Inflammatory macrophage (primary cell): ENCODE measurements at regions not wholly inside any gene's neighbourhood (a gene's known extent, or its start where the extent isn't known, plus 50 kb on each side); places are given as distances from the start of the nearest gene placed in this dataset.

ENCODE experiments used
- DNase-seq, 2 donors: peaks; one replicate each; pipeline ENCODE4 v3.0.0-alpha.2; 2020 to 2022

DNA sequence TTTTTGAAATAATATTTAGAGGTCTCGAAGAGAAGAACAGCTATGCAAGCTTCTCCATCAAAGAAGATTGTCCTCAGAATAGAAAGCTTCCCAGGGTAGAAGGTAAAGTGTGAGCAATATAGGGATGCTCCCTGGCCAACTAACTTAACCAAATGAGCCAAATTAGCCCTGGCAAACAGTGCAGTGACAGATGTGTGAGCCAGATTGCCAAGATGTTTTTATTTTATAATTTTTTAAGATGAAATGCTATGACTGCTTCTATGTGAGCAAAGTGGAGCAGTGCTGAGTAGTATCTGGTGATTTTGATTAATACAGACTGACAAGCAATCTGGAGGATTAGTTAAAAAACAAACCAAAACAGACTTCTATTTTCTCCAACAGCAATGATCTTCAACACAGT lies 202.1 kb downstream of the NOVA1 start:
- no peak for DNase-seq

DNA sequence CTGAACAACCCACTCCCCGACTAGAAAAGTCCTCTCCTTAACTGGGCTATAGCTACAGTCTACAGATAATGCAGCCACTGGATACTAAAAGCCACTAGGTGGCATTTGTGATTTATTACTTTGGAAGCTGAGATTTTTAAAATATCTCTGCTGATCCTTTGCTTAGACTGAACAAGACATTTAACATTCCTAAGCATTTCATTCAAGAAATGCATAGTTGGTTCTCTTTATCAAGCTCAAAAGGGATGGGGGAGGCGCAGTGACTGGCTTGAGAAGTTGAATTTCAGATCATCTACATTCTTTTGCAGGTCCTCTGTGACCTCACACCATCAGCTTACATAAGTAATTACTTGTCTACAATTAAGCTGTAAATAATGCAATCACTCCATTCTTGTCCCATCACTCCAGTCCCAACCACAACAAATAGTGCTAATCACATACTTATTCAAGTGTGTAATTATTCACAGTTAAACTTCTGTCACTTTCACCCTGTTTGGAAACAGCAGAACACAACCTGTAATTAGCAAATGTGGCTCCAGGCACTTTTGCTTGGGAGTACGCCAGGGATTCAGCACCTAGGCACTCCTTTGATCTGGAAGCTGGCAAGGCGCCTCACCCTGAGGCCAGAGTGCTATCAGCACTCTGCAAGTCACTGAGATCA lies 203.6 kb downstream of the NOVA1 start:
- DNase-seq: no peak

DNA sequence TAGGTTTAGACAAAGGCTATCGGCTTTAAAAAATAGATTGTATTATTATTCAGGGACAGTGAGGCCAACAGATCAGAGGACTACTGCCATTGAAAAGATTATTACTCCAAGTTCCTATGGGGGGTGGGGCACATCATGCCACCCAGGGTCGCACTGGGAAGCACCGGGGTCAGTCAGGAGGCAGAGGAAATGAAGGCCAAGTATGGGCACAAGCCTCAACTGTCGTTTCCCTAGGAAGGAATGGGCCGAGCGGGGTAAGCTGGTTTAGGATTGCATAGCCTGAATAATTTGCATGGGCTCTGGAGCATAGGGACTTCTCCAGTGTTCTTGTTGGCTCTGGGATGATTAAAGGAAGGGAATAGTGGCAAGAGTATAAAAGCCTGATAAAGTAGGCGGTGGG lies 205.3 kb downstream of the NOVA1 start:
- no peak for DNase-seq

DNA sequence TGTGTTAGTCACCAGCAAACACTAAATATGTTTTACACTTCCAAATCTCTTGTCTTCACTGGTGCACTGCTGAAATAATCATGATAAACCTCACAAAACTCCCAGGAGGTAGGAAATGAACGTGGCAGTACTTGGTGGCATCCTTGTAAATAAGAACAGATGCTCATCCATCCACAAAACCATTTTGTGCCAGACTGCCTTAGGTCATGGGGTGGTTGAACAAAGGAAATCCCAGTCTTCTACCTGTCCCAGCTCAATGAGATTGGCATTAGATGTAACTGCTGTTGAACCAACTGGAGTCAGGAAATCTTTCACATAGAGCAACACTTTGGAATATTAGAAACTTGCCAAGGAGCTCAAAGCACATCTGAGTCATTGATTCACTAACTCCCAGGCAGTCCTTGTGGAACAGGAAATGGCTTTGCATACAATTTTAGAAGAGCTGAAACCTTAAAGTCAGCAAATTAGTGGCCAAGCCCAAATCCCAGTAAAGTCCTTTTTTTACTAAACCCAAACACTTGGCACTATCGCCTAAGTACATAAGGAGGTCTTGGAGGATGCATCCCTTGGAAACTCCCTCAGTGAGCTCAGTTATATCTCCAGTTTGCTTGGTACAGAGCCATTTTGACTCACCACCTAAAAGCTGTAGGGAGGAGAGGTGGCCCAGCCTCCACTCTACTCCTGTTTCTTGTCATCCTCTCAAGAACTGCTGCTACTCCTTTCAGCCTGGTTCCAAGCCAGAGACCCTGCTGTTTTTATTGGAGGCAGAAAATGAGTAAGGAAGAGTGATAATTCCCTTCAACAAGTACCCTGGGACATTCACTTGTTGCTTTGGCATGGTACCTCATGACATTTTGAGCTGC lies 208.0 kb downstream of the NOVA1 start:
- no peak for DNase-seq

DNA sequence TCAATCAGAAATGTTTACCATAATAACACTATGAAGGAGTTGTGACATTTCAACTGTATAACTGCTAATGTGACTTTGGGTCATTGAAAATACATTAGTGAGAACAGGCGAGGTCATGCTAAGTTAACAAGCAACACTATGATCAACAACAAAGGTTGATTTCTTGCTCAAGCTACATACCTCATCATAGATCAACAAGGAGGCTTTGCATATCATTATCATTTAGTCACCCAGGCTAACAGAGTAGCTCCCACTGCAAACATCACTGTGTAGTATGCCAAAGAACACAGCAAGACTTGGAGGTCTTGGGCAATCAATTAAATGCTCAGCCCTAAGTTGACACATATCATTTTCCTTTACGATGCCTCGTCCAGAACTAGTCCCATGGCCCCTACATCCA lies 212.5 kb downstream of the NOVA1 start:
- DNase-seq: no peak

DNA sequence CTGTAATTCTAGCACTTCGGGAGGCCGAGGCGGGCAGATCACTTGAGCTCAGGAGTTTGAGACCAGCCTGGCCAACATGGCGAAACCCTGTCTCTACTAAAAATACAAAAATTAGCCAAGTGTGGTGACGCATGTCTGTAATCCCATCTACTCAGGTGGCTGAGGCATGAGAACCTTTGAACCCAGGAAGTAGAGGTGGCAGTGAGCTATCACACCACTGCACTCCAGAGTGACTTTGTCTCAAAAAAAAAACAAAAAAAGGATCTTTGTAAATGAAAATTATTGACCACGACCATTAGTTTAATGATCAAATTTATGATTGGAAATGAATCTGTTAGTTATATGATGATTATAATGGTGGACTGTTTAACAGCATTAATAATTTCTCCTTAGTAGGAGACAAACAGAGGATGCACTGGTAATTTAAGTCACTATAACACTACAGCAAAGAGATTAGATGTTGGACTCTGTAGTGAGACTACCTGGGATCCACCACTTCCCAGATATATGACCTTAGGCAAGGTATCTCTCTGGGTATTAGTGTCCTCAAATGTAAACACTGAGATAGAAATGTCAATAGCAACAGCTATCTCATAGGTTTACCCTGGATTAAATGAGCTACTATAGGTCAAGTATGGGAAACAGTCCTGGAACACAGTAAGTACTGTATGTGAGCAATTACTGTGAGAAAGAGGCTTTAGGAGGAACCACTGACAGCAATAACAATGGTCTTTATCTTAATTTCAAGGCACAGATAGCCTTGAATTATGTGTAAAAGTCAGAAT lies 214.7 kb downstream of the NOVA1 start:
- no peak for DNase-seq

DNA sequence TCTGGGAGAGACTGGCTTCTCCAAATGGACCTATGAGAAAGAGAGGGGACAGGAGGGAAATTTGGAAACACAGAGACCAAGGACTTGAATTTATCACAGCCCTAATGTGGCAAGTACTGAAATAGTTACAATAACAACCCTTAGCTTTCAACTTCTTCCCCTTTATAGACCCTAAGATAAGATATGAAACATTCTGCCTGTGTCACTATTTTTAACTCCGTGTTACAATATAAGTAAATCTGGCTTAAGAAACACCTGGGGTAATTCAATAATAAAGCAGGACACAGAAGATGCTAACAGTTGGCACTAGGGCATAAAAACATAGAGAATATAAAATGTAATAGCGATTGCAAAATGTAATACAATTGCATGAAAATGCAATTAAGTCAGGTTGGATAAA lies 216.4 kb downstream of the NOVA1 start:
- DNase-seq: no peak

DNA sequence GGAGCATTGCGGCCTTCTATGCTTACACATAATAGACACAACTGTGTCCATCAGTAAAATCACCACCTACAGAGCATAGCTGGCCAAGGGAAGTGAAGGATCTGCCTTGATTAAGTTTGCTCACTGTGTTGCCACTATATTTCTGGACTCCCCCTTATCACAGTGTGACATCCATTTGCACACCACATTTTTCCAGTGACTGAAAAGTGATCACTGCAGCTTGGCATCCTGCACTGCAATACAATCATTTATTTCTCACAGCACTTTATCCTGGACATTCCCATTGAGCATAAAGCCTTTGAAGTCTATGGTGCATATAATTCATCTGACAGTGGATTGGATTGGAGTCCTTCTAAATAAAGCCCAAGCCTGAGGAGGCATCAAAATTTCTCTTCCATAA lies 217.2 kb downstream of the NOVA1 start:
- DNase-seq: no peak

DNA sequence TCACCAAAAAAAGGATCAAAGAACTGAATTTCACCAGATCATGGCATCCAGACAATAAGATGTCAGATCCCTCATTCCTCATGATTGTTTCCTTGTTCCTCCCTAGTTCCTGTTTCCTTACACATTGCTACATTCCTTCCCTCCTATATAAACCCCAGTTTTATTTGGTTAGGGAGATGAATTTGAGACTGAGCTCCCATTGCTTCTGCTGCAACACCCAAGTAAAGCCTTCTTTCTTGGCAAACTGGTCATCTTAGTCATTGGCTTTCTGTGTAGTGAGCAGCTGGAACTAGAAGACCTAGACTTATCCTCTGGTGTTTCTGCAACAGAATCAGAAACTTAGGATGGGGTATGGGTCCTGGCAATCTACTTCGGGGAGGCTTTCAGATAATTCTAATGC lies 217.9 kb downstream of the NOVA1 start:
- DNase-seq: no peak

DNA sequence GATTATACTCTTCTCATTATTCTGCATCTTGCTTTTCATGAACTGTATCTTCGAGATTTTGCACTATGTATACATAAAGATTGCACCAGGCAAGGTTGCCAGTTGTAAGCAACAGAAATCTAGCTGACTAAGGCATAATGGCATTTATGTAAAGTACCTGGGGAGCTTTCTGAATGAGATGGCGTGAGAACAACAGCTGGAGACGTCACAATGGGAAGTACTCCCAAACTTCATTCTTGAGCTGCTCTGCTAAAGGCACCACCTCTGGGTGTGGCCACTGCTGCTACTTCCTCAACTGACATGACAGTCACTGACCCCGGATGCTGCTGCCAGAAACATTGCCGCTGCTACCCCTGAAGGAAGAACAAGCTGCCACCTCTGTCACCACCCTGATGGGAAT lies 220.7 kb downstream of the NOVA1 start:
- no peak for DNase-seq

DNA sequence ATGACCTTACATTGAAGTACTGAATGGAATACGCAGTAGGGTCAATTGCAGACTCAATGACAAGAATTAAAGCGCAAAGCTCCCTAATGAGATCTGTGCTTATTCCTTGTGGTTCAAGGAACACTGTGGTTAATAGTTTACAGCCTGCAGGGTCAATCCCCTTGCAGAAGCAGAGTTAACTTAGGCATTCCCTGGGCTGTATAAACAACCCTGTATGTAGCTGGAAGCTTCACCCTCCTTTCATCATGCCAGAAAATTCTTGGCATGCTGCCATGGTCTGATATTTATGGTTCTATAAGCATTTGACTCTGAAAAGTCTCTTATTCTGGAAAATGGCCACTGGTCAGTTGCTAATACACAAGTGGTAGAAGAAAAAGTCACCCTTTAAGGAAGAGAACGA lies 227.7 kb downstream of the NOVA1 start:
- DNase-seq: no peak

DNA sequence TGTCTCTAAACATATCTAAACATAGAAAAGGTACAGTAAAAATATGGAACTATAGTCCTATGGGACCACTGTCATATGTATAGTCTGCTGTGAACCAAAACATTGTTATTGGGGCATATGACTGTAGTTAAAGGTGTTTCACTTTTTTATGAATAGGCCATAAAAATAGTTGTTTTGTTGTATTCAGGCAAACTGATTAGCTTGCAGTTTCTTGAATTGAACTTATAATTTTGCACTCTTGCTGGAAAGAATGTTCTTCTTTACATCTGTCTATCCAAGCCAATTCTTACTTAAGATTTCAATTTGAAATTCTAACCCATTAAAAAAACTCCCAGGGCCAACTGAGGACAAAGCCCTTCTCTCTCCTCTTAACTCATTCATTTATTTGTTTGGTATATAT lies 234.1 kb downstream of the NOVA1 start:
- no peak for DNase-seq

DNA sequence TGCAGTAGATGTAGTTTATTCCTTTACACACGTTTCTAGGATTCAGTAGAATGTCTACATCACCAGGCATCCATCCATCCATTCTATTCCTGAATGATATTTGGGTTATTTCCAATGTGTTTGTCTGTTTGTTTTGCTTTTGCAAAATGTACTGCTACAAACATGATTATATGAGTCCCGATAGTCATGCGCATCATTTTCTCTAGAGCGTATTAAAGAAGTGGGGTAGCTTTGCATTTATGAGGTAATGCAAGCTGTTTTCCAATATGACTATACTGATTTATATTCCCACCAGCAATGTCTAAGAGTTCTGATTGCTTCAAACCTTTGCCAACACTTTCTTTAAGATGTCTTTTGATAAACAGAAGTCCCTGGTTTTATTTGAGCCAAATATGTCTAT lies 253.2 kb downstream of the NOVA1 start:
- DNase-seq: no peak

DNA sequence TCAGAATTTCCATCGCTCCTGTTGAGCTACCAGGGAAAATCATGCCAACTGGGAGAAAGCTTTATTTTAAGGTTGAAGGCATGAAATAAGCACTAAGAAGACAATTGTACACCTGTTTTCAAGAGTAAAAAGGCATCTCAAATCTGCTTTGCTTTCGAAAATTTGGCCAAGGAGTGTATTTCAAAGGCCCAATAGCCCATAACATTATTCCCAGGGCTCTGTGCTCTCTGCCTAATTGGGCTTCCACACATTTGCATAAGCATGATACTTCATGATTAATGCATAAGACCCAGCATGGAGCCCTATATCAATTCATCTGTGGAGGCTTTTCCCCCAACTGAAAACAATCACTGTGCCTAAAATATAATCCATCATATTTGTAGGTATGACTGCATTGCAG lies 258.5 kb downstream of the NOVA1 start:
- no peak for DNase-seq

DNA sequence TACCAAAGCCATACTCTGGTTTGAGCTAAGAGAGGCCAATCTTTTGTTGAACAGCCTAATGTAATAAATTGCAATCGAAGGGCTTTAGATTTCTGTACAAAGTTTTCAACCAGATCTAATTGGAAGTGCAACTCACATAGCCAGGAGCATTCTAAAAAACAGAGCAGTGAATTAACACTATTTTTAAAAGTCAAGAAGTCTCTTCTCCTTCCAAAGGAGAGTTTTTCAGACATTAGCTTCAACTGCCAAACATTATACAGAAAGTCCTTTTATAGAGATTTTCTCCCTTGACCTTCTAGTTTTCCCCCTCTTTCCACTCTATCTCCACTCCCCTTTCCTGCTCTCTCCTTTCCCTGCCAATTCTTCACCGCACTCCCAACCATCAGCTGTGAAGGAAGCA lies 259.6 kb downstream of the NOVA1 start:
- no peak for DNase-seq

DNA sequence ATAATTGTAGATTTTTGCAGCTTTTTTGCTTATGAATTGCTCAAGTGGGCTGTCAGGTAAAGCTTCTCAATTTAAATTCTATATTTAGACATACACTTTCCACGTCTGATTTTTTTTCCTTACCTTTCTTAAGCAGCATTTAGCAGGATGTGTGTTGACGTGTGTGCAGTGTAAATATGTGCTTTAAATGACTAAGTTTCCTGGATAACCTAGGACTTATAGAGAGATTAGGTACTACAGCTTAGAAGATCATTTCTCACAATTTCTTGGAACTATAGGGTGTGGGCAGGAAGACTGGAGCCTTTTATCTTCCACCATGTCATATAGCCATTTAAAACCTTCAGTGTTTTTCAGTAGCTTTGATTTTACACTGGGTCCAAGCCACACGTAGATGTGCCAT lies 263.5 kb downstream of the NOVA1 start:
- no peak for DNase-seq

DNA sequence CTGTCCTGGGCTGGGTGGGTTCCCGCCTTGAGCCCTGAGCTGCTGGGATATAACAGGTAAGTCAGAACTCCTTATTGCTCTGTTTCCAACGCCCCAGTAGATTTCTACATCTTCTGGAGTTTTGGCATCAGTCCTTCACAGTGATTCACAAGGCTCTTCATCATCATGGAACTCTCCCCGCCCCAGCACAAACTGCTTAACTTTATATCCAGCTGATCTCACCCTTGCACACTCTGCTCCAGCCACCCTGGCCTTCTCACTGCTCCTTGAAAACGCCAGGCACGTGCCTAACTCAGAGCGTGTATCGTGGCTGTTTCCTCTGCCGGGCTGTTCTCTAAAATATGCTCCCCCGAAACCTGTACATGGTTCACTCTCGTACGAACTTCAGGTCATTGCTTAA lies 264.9 kb downstream of the NOVA1 start:
- no peak for DNase-seq

DNA sequence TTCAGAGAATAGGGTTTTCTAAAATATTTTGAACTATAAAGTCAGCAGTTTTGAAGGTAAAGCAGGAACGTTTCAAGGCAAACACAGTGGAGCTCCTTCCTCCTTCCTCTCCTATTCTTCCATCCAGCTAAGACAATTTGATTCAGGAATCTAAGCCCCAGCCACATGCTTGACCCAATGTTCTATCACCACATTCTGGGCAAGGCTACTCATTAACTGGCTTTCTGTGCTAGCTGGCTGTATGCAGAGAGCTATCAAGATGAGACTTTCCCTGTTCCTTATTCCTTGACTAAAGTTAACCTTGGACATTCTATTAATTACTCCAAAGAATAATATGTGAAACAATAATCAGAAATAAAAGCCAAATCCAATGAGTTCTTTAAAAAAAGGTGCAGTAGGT lies 266.9 kb downstream of the NOVA1 start:
- no peak for DNase-seq

DNA sequence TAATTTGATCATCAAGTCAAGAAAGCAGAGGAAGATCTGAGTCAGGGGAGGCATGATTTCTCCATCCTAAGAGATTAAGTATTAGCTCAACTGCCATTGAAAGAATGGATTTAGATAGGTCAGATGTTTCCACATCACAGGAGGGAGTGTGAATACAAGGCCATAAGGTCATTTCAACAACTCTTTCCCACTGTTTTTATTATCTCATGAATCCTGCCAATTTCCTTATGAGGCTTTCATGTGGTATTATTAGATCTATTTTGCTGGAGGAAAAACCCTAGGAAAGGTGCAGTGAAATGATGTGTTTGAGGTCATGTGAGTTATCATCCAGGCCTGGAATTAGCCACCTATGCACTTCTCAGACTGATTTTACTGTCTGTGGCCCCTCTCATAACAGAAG lies 269.0 kb downstream of the NOVA1 start:
- no peak for DNase-seq

DNA sequence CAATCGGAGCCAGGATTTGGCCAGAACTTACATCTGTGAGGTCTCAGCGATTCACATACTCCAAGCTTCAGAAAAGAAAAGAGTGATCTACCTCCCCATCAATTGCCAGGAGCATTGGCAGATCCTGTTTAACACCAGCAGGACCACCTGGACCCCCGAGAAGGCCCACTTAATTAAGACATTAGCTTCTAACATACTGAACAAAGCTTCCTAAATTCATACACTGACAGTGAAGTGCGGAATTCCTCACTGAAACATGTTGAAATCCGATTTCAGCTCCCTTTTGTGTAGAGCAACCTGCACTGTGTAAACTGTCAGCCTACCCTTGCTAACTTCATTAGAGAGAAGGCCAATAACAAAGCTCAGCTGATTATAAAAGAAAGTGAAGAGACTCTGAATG lies 274.0 kb downstream of the NOVA1 start:
- no peak for DNase-seq

DNA sequence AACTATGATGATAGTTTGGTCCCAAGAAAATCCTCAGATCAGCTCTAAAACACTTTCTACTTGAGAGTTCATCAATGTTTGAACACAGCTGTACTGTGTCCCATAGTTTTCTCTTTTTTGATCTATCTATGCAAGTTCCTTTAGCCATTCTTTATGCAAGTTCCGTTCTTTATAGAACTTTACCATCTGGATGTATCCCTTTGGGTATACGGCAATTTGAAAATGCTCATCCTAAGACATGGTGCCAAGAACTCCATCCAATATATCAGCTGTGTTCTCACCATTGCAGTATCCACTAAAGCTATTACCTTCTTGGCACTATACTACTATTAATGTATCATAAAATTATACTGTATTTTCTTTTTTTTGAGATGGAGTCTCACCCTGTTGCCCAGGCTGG lies 276.9 kb downstream of the NOVA1 start:
- DNase-seq: no peak

DNA sequence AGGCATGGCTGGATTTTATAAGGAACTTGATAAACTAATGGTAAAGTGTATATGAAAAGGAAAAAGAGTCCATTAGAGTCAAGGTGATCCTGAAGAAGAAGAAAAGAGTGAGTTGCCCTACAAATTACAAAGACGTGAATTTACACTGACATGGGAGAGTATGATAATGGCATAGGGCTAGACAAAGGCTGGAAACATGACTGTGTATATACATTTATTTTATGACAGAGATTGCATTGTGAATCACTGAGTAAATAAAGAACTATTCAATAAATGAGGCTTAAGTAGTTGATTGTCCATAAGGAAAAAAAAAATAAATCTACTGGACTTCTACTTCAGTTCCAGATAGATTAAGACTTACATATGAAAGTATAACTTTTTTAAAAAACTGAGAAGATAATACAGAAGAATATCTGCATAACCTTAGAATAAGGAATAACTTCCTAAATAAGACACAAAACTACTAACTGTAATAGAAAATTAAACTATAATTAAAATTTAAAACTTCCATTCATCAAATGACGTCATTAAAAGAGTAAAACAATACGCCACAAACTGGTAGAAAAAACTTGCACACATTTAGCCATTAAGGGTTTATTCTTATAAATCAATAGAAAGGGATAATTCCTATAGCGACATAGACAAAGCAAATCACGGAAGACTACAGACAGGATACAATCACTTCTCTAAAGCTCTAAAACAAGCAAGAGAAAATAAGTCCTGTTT lies 278.5 kb downstream of the NOVA1 start:
- DNase-seq: no peak

DNA sequence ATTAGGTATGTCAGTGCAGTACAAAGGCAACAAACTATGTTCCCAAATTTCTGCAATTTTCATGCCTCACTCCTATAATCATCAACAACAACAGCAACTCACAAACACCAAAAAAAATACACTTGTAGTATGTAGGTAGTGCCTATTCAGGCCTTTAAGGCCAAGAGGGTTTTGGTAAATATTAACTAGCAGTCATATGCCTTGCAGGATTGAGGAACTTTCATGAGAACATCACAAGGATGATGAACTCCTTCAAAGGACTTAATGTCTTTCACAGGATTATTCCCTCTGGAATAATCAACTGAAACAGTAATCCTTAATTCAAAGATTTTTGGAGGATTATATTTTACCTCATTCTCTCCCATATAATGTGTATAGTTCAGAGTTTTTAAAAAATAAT lies 293.8 kb downstream of the NOVA1 start:
- no peak for DNase-seq
